Testis (tissue), 2 donors: ENCODE measurements at regions not wholly inside any gene's neighbourhood (a gene's known extent, or its start where the extent isn't known, plus 50 kb on each side); places are given as distances from the start of the nearest gene placed in this dataset.

Experiments
- DNase-seq: peaks from one replicate; pipeline ENCODE4 v3.0.0-alpha.2; 2019
- H3K27ac ChIP-seq, 2 donors: fragments of 200-600 bp; sonication (generic); one replicate each; pipeline ENCODE4 v1.5.1; 2019
- H3K27me3 ChIP-seq: fragments of 200-600 bp; sonication (generic); one replicate; pipeline ENCODE4 v1.5.1; 2019
- H3K36me3 ChIP-seq: fragments of 200-600 bp; sonication (generic); one replicate; pipeline ENCODE4 v1.5.1; 2017; ENCODE audit warnings: low read depth; ENCODE audit errors: missing control alignments
- H3K4me1 ChIP-seq: fragments of 200-600 bp; sonication (generic); one replicate; pipeline ENCODE4 v1.5.1; 2019
- H3K4me3 ChIP-seq, 2 donors: fragments of 200-600 bp; sonication (generic); one replicate each; pipeline ENCODE4 v1.5.1; 2017 to 2019
- H3K9me3 ChIP-seq: fragments of 200-600 bp; sonication (generic); one replicate; pipeline ENCODE4 v1.5.1; 2017
- CTCF ChIP-seq, 3 experiments: fragments of 450-650 bp in 2 of 3; fragments of 200-600 bp in 1 of 3; sonication (generic) in 1 of 3; IDR thresholded peaks; one replicate each; pipeline ENCODE4 v1.5.1; 2016 to 2019; ENCODE audit warnings: antibody characterized with exemption in 3 of 3, mild to moderate bottlenecking in 2 of 3, moderate library complexity in 1 of 3
- POLR2A ChIP-seq: fragments of 450-650 bp; IDR thresholded peaks from one replicate; pipeline ENCODE4 v1.6.1; 2017; ENCODE audit warnings: antibody characterized with exemption, mild to moderate bottlenecking, moderate library complexity
- WGBS, 2 donors: methylation state at CpG; one replicate each; pipeline ENCODE4 v1.1.5; 2018; 5-methylcytosine and 5-hydroxymethylcytosine counted together
- intact Hi-C: fragments of 100-400 bp; cut with DNase I; formaldehyde crosslinking; loops from one replicate; pipeline ENCODE4 v1.15.1; 2023; ENCODE audit warnings: low total_unique reads

GRCh38 chr2:161039071-161039470 is 121.2 kb upstream of the TANK start:
- no peak overlapping the region for H3K4me3 ChIP-seq
- no peaks in the 10 kb centered on the region for H3K36me3 ChIP-seq
- no peak for DNase-seq
- no peaks in the 10 kb centered on the region for H3K4me1 ChIP-seq
- intact Hi-C loops: no loop called here
- WGBS, 2 donors: 84 to 87% methylated on average over 5 of the region's 5 CpGs
- TF ChIP-seq CTCF (IDR thresholded peaks at IDR 0.05): no peak
- no peak for TF ChIP-seq POLR2A
- no peaks in the 10 kb centered on the region for H3K27me3 ChIP-seq
- H3K27ac ChIP-seq: no peak overlapping the region
- no peaks in the 10 kb centered on the region for H3K9me3 ChIP-seq

GRCh38 chr2:161041356-161041755 is 118.9 kb upstream of the TANK start:
- no peaks in the 10 kb centered on the region for H3K9me3 ChIP-seq
- no peaks in the 10 kb centered on the region for H3K36me3 ChIP-seq
- H3K27ac ChIP-seq: no peak overlapping the region
- DNase-seq: no peak
- TF ChIP-seq CTCF (IDR thresholded peaks at IDR 0.05): no peak
- TF ChIP-seq POLR2A: no peak
- intact Hi-C loops: no loop called here
- H3K4me3 ChIP-seq: no peak overlapping the region
- WGBS, 2 donors: 67 to 74% methylated on average over 2 of the region's 2 CpGs
- H3K4me1 ChIP-seq: no peaks in the 10 kb centered on the region
- H3K27me3 ChIP-seq: no peaks in the 10 kb centered on the region

- intact Hi-C loops: no loop called here
- H3K4me1 ChIP-seq: no peaks in the 10 kb centered on the region
- H3K4me3 ChIP-seq: no peak overlapping the region
- no peaks in the 10 kb centered on the region for H3K27me3 ChIP-seq
- DNase-seq: no peak
- TF ChIP-seq POLR2A: no peak
- no peak for TF ChIP-seq CTCF (IDR thresholded peaks at IDR 0.05)
- no peak overlapping the region for H3K27ac ChIP-seq
- no peaks in the 10 kb centered on the region for H3K9me3 ChIP-seq
- WGBS, 2 donors: 79 to 86% methylated on average over 2 of the region's 2 CpGs
- no peaks in the 10 kb centered on the region for H3K36me3 ChIP-seq
Measured at GRCh38 chr2:161042990-161043625, 117.1 kb upstream of the TANK start.

- no peaks in the 10 kb centered on the region for H3K4me1 ChIP-seq
- H3K9me3 ChIP-seq: no peaks in the 10 kb centered on the region
- TF ChIP-seq CTCF (IDR thresholded peaks at IDR 0.05) (no peak), POLR2A (no peak)
- no peaks in the 10 kb centered on the region for H3K36me3 ChIP-seq
- intact Hi-C loops: no loop called here
- 58 to 60% methylated on average over 6 of the region's 6 CpGs for WGBS, 2 donors
- DNase-seq: no peak
- no peak overlapping the region for H3K4me3 ChIP-seq
- no peaks in the 10 kb centered on the region for H3K27me3 ChIP-seq
- H3K27ac ChIP-seq: no peak overlapping the region
Measured at GRCh38 chr2:161044095-161044865, 115.9 kb upstream of the TANK start.
